Fibroblast of villous mesenchyme (primary cell): ENCODE measurements at regions not wholly inside any gene's neighbourhood (a gene's known extent, or its start where the extent isn't known, plus 50 kb on each side); places are given as distances from the start of the nearest gene placed in this dataset.

Source experiments
- DNase-seq: peaks from one replicate; pipeline ENCODE4 v3.0.0-alpha.2; 2010; ENCODE audit warnings: low read depth
- H3K4me3 ChIP-seq: 2 replicates; pipeline ENCODE4 v1.5.1; 2011; ENCODE audit warnings: low read depth, mild to moderate bottlenecking, low read length
- TF ChIP-seq, protein P1 (sequence below): IDR thresholded peaks from 2 replicates; pipeline ENCODE4 v1.5.1; 2012; ENCODE audit warnings: low read depth, mild to moderate bottlenecking, low read length; ENCODE audit not compliant: insufficient read depth

DNA sequence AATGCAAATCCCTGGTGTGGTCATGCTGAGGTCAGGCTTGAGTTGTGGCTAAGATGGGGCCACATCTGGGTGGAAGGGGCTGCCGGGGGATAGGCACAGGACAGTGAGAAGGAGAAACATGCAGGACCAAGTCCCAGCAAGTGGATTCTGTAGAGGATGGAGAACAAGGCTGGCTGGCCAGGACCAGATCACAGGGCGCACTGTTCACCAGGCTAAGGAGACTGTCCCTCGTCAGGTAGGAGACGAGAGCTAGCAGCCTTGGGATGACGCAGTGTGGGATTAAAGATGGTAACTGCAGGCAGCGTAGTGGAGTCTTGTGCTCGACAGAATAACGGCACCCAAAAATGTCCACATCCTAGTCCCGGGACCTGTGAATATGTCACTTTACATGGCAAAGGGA lies 336.1 kb downstream of the BCL11B start:
- TF ChIP-seq, protein P1, sequence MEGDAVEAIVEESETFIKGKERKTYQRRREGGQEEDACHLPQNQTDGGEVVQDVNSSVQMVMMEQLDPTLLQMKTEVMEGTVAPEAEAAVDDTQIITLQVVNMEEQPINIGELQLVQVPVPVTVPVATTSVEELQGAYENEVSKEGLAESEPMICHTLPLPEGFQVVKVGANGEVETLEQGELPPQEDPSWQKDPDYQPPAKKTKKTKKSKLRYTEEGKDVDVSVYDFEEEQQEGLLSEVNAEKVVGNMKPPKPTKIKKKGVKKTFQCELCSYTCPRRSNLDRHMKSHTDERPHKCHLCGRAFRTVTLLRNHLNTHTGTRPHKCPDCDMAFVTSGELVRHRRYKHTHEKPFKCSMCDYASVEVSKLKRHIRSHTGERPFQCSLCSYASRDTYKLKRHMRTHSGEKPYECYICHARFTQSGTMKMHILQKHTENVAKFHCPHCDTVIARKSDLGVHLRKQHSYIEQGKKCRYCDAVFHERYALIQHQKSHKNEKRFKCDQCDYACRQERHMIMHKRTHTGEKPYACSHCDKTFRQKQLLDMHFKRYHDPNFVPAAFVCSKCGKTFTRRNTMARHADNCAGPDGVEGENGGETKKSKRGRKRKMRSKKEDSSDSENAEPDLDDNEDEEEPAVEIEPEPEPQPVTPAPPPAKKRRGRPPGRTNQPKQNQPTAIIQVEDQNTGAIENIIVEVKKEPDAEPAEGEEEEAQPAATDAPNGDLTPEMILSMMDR = no peak
- no peak overlapping the region for H3K4me3 ChIP-seq
- no peak for DNase-seq

DNA sequence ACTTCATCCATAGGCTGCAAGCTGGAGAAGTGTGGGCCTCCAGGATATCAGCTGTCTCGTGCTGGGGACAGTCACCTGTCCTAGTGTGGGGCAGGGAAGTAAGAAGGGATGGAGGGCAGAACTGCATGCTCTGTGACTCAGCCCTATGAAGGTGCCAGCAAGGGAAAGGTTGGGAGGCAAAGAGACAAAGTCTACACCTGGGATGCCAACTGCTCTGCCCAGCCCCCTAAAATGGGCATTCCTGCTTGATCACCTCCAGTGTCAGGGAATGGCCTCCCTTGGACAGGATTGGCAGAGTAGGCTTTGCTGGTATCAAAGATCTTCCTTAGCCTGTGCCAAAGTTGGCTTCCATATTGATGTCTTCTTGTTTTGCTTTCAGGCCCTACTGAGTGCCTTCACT lies 335.0 kb downstream of the BCL11B start:
- H3K4me3 ChIP-seq = no peak overlapping the region
- TF ChIP-seq, protein P1 = no peak
- DNase-seq = no peak

DNA sequence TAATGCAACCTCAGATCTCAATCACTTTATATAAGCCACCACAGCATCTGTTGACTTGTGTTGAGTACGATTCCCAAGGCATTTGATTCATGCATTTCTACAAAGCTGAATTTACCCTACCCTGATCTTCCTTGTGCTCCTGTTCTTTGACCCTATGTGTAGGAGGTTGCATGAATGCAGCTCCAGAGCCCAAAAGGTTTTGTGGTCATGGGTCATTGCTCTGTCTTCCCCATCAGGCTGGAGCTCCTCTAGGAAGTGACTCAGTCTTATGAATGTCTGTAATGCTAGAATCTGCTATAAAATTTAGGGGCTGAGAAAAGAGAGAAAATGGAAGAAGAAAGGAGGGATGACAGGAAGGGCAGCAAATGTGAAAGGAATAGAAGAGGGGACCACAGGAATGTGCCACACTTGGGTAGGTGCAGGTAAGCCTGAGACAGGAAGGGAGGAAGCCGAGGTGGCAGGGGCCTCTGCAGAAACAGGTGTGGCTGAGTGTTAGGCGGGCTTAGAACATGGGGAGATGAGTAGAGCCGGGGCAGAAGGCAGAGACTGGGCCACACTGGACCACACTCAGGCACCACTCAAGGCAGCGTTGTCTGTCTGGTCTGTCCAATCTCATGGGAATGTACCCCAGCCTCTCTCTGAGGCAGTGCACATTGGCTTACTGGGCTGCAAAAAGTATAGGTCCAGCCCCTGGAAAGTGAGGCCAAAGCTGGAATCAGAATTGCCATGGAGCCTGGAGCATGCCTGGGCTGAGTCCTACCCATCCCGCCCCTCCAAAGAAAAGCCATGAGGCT lies 334.1 kb downstream of the BCL11B start:
- no peak for DNase-seq
- H3K4me3 ChIP-seq = no peak overlapping the region
- TF ChIP-seq, protein P1 = no peak

DNA sequence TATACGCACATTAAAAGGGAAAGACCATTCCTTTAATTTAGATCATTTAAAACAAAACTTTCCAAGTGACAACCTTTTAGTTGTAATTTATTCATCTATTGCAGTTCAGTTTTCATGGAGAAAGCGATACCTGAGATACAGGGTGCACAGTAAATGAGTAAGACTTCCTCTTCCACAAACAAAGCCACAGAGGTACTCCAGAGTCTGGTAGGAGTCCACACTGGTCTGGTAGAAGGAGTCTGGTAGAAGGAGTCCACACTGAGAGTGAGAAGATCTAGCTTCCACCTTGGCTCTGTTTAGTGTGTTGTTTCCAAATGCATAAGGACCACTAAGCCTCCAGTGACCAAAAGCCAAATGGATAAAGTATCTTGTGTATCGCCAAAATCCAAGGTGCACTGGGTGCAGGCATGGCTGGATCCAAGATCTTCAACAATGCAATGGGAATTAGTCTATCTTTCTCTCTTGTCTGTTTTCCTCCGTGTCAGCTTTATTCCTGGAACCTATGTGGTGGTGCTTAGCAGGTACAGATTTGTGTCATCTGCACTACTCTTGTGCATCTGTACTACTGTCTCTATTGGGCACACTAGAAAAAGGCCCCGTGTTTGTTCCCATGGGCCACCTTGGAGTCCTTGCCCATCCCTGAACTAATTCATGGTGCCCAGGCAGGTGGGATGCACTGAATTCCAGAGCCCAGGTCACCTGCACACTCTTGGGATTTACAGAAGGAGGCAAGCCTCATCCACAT lies 331.1 kb downstream of the BCL11B start:
- TF ChIP-seq, protein P1 = no peak
- no peak for DNase-seq
- no peak overlapping the region for H3K4me3 ChIP-seq

DNA sequence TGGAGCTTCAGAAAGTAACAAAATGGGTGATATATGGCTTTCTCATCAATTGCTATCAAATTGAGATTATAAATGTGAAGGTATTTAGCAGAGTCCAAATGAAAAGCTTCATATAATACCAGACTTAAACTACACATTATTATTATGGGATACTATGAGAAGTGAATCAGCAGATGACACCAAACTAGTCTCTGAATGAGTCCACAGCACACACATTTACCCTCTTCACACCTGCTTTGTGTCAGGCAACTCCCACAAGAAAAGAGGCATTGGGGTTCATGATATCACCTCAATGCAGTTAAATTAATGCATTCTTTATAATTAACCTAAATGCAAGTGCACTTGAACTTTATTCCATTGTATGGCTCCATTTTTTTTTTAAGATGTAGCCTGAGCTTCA lies 330.5 kb downstream of the BCL11B start:
- TF ChIP-seq, protein P1 = no peak
- no peak overlapping the region for H3K4me3 ChIP-seq
- no peak for DNase-seq

DNA sequence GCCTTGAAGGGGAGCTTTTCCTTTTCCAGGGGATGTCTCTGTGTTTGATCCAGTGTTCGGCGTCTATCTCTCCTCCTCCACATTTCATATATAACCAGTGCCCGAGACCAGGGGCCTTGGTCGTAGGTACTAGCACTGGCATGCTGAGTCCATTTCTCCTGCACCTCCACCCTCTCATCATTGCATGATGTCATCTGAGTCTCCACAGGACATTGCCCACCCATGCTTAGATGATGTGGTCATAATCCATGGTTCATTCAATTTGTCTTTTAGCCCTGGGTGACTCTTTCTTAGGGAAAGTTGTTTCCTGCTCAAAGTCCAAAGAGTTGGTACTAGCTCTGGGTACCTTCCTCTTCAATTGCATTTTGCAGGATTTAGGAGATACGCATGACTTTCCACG lies 328.1 kb downstream of the BCL11B start:
- TF ChIP-seq, protein P1 = no peak
- no peak overlapping the region for H3K4me3 ChIP-seq
- no peak for DNase-seq

DNA sequence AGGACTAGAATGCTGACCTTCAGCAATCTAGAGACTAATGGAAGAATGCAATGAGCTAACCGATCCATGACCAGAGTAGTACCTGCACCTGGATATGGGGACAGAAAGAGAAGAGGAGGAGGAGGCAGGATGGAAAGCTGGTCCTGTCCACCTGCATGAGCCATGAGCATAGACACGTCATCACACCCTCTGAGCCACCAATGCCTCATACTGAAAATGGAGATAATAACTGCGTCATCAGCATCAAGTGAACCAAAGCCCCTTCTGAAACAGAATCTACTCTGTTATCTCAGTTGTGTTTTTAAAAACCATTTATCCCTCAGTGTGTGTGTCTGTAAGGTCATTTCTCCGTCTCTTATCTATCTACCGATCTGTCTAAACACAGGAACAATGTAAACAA lies 327.0 kb downstream of the BCL11B start:
- H3K4me3 ChIP-seq = no peak overlapping the region
- TF ChIP-seq, protein P1 = no peak
- no peak for DNase-seq
